PC-9 (cell line): ENCODE measurements at regions not wholly inside any gene's neighbourhood (a gene's known extent, or its start where the extent isn't known, plus 50 kb on each side); places are given as distances from the start of the nearest gene placed in this dataset.
A peak's percentile ranks its signal among the peaks of the same experiment; 100 is the strongest.

Source experiments
- BruUV-seq: library from RNA; stranded (reverse); fragments of 400-500 nt; replicated peaks from 2 replicates; lab custom pipeline; 2021; lab: Mats Ljungman, UMichigan
- CTCF ChIA-PET: fragments of 300-600 bp; sonication (Branson Sonifier 250); formaldehyde crosslinking; loops from one replicate; lab custom pipeline; 2022; ENCODE audit warnings: antibody characterized with exemption; lab: Charles Lee
- POLR2A ChIA-PET: fragments of 300-600 bp; sonication (Branson Sonifier 250); formaldehyde crosslinking; loops from one replicate; lab custom pipeline; 2022; ENCODE audit warnings: antibody characterized with exemption; ENCODE audit not compliant: unreplicated experiment; lab: Charles Lee
- DNase-seq, 2 experiments: peaks; one replicate each; pipeline versions ENCODE4 v3.0.0 to v3.0.0-alpha.2; 2015 to 2022; ENCODE audit warnings: mixed read lengths in 1 of 2
- H2AFZ ChIP-seq: fragments of 200-600 bp; sonication (generic); 2 replicates; pipeline ENCODE4 v1.8.1; 2017; ENCODE audit warnings: antibody characterized with exemption
- H3F3A ChIP-seq: fragments of 200-600 bp; sonication (generic); 2 replicates; pipeline ENCODE4 v1.8.1; 2017; ENCODE audit warnings: antibody characterized with exemption, mild to moderate bottlenecking, low read depth; ENCODE audit not compliant: insufficient read depth
- H3K27ac ChIP-seq: fragments of 200-600 bp; sonication (generic); 2 replicates; pipeline ENCODE4 v1.6.1; 2016; ENCODE audit warnings: mixed run types
- H3K27me3 ChIP-seq: fragments of 200-600 bp; sonication (generic); 2 replicates; pipeline ENCODE4 v1.6.1; 2016; ENCODE audit warnings: low read depth, mixed run types; ENCODE audit not compliant: insufficient read depth
- H3K36me3 ChIP-seq: fragments of 200-600 bp; sonication (generic); 2 replicates; pipeline ENCODE4 v1.6.1; 2016; ENCODE audit warnings: low read depth, mixed run types
- H3K4me1 ChIP-seq: fragments of 200-600 bp; sonication (generic); replicated peaks from 2 replicates; pipeline ENCODE4 v1.6.1; 2016; ENCODE audit warnings: mixed run types; ENCODE audit not compliant: insufficient read depth
- H3K4me2 ChIP-seq: fragments of 200-600 bp; sonication (generic); 2 replicates; pipeline ENCODE4 v1.6.1; 2017; ENCODE audit warnings: mixed run types
- H3K4me3 ChIP-seq: fragments of 200-600 bp; sonication (generic); 2 replicates; pipeline ENCODE4 v1.6.1; 2016; ENCODE audit warnings: mixed run types
- H3K79me2 ChIP-seq: fragments of 200-600 bp; sonication (generic); 2 replicates; pipeline ENCODE4 v1.6.1; 2017; ENCODE audit warnings: low read depth, mixed run types
- H3K9me2 ChIP-seq: fragments of 200-600 bp; sonication (generic); 2 replicates; pipeline ENCODE4 v1.8.1; 2017; ENCODE audit warnings: mild to moderate bottlenecking; ENCODE audit not compliant: insufficient read depth
- H3K9me3 ChIP-seq: fragments of 200-600 bp; sonication (generic); 2 replicates; pipeline ENCODE4 v1.8.1; 2016; ENCODE audit warnings: low read depth; ENCODE audit not compliant: insufficient read depth
- H4K20me1 ChIP-seq: fragments of 200-600 bp; sonication (generic); 2 replicates; pipeline ENCODE4 v1.8.1; 2017; ENCODE audit not compliant: insufficient read depth
- CTCF ChIP-seq: fragments of 200-600 bp; sonication (generic); conservative IDR thresholded peaks from 2 replicates; pipeline ENCODE4 v1.6.1; 2017; ENCODE audit warnings: mixed run types, antibody characterized with exemption, mild to moderate bottlenecking, moderate library complexity
- EZH2 ChIP-seq: fragments of 200-600 bp; sonication (generic); IDR thresholded peaks from 2 replicates; pipeline ENCODE4 v1.8.0; 2017; ENCODE audit warnings: antibody characterized with exemption, low read depth
- intact Hi-C: fragments of 100-400 bp; cut with micrococcal nuclease; formaldehyde crosslinking; loops from one replicate; pipeline ENCODE4 v1.10.0; 2022; ENCODE audit not compliant: unreplicated experiment

GRCh38 chr2:60662781-60663180, 93.3 kb upstream of the PAPOLG start:
- TF ChIP-seq CTCF (no peak), EZH2 (no peak)
- CTCF ChIA-PET = no interaction called here

GRCh38 chr2:60671966-60672365, 84.1 kb upstream of the PAPOLG start:
- ChIA-PET POLR2A (no interaction called here), CTCF (no interaction called here)
- Histone ChIP-seq H2AFZ (no peak overlapping the region), H3K4me1 (no peaks in the 10 kb centered on the region), H3K4me3 (no peak overlapping the region), H3K27me3 (peaks cover 29% of the 10 kb centered on the region), H3F3A (no peaks in the 10 kb centered on the region; the same call in 1 of the 2 replicates), H3K9me3 (no peaks in the 10 kb centered on the region), H4K20me1 (no peaks in the 10 kb centered on the region), H3K27ac (no peak overlapping the region), H3K9me2 (no peaks in the 10 kb centered on the region), H3K36me3 (no peaks in the 10 kb centered on the region), H3K4me2 (no peak overlapping the region), H3K79me2 (no peaks in the 10 kb centered on the region)
- TF ChIP-seq CTCF (no peak), EZH2 (no peak)
- intact Hi-C loops = no loop called here
- no TSS peak for BruUV-seq
- DNase-seq = no peak

More at GRCh38 chr2:60662781-60663180, 93.3 kb upstream of the PAPOLG start:
- Histone ChIP-seq H3K9me2 (no peaks in the 10 kb centered on the region), H2AFZ (no peak overlapping the region), H3K79me2 (no peaks in the 10 kb centered on the region), H3F3A (no peaks in the 10 kb centered on the region; the same call in 1 of the 2 replicates), H3K4me3 (no peak overlapping the region), H3K4me2 (no peak overlapping the region), H3K36me3 (no peaks in the 10 kb centered on the region), H4K20me1 (no peaks in the 10 kb centered on the region), H3K9me3 (no peaks in the 10 kb centered on the region), H3K27me3 (peaks cover 85% of the 10 kb centered on the region), H3K4me1 (no peaks in the 10 kb centered on the region), H3K27ac (no peak overlapping the region)
- POLR2A ChIA-PET = no interaction called here
- no TSS peak for BruUV-seq
- DNase-seq = no peak
- intact Hi-C loops = no loop called here

GRCh38 chr2:60674524-60675165, 81.4 kb upstream of the PAPOLG start:
- no peak overlapping the region for H3K4me2 ChIP-seq
- peaks cover 54% of the 10 kb centered on the region for H3K27me3 ChIP-seq
- H4K20me1 ChIP-seq = no peaks in the 10 kb centered on the region
- no peaks in the 10 kb centered on the region for H3K9me2 ChIP-seq
- no TSS peak for BruUV-seq
- H3K4me3 ChIP-seq = no peak overlapping the region
- H3K79me2 ChIP-seq = no peaks in the 10 kb centered on the region
- TF ChIP-seq CTCF (peak; percentile 89), EZH2 (no peak)
- H3K27ac ChIP-seq = no peak overlapping the region
- no peaks in the 10 kb centered on the region for H3K36me3 ChIP-seq
- ChIA-PET CTCF (interaction anchor here (0.6 kb wide), 4 partner anchors 114 to 1562 kb away, joined by 3 to 7 read pairs (median 5); no protein-coding TSS in a partner anchor), POLR2A (no interaction called here)
- no peaks in the 10 kb centered on the region for H3K4me1 ChIP-seq
- H2AFZ ChIP-seq = peak overlapping the region; percentile 5; the same call in 1 of the 2 replicates
- no peaks in the 10 kb centered on the region for H3F3A ChIP-seq
- DNase-seq = peak; percentile 61 to 82
- H3K9me3 ChIP-seq = no peaks in the 10 kb centered on the region
- intact Hi-C loops = no loop called here
